ENCODE measurements at regions not wholly inside any gene's neighbourhood (a gene's known extent, or its start where the extent isn't known, plus 50 kb on each side); places are given as distances from the start of the nearest gene placed in this dataset.
"Not testable (repeated sequence)": the region's sequence is repeated elsewhere in the genome, so short reads cannot be mapped to it uniquely, and the experiment has no call there.

GRCh38 chr13:95391785-95392184 is 90.5 kb upstream of the ABCC4 start:
- DNase-seq = no peak

DNA sequence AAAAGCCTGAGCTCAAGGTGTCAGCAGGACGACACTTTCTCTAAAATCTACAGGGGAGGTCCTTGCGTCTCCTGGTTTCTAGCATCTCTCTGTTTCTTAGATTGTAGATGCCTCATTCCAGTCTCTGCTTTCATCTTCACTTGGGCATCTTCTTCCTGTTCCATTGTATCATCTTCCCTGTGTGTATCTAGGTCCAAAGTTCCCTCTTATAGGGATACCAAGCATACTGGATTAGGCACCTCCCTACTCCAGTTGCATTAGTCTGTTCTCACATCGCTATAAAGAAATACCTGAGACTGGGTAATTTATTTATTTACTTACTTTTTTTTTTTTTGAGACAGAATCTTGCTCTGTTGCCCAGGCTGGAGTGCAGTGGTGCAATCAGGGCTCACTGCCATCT is 91.3 kb upstream of the ABCC4 start:
- no peak for DNase-seq

DNA sequence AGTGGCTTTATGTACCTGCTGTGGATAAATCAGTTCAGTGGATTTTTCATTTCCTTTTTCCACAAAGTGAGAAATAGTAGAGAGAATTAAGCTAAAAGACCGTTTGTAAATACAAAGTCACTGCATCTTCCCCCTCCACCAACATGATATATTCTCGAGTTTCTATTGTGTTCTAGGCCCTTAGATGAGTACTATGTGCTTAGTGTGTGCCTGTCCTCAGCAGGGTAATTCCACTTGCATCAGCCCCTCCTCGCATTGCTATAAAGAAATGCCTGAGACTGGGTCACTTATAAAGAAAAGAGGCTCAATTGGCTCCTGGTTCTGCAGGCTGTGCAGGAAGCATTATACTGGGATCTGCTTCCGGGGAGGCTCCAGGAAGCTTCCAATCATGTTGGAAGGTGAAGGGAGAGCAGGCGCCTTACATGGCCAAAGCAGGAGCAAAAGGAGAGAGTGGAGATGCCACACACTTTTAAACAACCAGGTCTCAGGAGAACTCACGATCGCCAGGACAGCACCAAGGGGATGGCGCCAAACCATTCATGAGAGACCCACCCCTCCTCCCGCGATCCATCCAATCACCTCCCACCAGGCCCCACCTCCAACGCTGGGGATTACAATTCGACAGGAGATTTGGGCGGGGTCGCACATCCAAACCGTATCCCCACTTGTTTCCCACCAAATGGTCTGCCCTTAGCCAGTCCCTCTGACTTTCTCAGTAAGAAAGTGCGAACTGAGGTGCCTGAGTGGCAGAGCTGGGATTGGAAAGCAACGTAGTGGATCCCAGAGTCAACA is 102.3 kb upstream of the ABCC4 start:
- no peak for DNase-seq

GRCh38 chr13:95404141-95404882 is 103.1 kb upstream of the ABCC4 start:
- peak; percentile 86 for DNase-seq

- no peak for DNase-seq
Observed at GRCh38 chr13:95406176-95406575, 104.9 kb upstream of the ABCC4 start.

GRCh38 chr13:95411428-95412040 is 110.3 kb upstream of the ABCC4 start:
- DNase-seq = no peak

GRCh38 chr13:95418946-95419345 is 117.7 kb upstream of the ABCC4 start:
- no peak for DNase-seq

DNA sequence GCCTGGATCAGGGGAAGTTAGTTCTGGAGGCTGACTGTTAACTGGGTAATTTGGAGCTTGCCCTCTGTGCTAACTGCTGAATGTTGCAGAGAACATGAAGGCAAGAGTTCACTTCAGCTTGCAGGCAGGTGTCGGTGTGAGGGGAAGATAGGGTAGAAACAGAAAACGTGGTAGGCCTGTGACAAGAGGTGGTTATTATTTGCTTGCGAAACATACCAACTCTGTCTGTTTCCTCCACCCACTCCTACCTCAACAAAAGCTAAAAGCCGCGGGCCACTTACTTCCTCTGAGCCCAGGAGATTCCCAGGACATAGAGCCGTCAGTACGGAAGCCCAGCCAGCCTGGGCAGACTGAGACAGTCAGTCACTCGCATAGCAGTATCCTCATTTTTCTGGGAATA is 119.2 kb upstream of the ABCC4 start:
- DNase-seq = peak; percentile 38

DNA sequence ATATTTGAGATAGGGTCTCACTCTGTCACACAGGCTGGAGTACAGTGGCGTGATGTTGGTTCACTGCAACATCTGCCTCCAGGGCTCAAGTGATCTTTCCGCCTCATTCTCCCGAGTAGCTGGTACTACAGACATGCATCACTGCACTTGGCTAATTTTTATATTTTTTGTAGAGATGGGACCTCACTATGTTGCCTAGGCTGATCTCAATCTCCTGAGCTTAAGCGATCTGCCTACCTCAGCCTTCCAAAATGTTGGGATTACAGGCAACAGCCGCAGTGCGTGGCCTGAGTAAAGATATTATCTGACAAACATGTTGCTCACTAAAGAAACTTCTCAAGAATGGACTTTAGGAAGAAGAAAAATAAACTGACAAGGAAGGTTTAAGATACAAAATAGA is 125.4 kb upstream of the ABCC4 start:
- DNase-seq = no peak

- DNase-seq = not testable (repeated sequence)
Observed at GRCh38 chr13:95430525-95430924, 122.0 kb upstream of the CLDN10 start.

DNA sequence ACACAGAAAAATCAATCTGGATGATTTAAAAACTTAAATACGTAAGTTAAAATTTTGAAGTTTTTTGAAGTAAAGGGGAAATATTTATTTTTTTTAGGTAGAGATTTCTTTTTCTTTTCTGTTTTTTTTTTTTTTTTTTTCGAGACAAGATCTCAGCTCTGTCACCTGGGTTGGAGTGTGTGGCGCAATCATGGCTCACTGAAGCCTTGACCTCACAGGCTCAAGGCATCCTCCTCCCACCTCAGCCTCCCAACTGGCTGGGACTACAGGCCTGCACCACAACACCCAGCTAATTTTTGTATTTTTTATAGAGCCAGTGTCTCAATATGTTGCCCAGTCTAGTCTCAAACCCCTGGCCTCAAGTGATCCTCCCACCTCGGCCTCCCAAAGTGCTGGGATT is 120.4 kb upstream of the CLDN10 start:
- DNase-seq = no peak

- DNase-seq = no peak
Observed at GRCh38 chr13:95433537-95433936, 119.0 kb upstream of the CLDN10 start.

GRCh38 chr13:95434111-95434510 is 118.4 kb upstream of the CLDN10 start:
- DNase-seq = no peak

GRCh38 chr13:95437561-95437960 is 115.0 kb upstream of the CLDN10 start:
- no peak for DNase-seq

DNA sequence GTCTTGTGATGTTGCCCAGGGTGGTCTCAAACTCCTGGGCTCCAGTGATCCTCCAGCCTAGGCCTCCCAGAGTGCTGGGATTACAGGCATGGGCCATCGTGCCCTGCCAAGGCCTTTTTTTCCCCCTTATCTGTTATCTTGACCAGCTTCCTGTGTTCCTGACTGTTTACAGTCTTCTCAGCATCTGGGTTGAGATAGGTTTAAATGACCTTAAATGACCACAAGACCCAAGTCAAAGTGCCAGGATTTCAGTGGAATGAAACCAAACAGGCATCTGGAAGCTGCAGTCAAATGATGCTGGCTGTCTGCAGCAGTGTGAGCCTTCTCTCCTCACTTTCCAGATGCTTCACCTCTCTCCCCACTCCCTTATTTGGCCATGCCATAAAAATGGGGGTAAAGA is 114.2 kb upstream of the CLDN10 start:
- DNase-seq = peak; percentile 51

- peak; percentile 35 for DNase-seq
Observed at GRCh38 chr13:95440441-95441088, 112.0 kb upstream of the CLDN10 start.

DNA sequence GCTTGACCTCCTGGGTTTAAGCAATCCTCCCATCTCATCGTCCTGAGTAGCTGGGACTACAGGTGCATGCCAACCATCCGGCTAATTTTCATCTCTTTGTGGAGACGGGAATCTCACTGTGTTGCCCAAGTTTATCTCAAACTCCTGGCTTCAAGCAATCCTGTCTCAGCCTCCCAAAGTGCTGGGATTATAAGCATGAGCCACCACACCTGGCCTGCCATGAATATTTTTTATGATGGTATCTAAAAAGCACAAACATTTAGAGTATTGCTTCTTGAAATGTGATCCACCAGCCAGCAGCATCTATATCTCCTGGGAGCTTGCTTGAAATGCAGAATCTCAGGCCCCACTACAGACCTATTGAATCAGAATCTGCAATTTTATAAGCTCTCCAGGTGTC is 111.2 kb upstream of the CLDN10 start:
- no peak for DNase-seq

DNA sequence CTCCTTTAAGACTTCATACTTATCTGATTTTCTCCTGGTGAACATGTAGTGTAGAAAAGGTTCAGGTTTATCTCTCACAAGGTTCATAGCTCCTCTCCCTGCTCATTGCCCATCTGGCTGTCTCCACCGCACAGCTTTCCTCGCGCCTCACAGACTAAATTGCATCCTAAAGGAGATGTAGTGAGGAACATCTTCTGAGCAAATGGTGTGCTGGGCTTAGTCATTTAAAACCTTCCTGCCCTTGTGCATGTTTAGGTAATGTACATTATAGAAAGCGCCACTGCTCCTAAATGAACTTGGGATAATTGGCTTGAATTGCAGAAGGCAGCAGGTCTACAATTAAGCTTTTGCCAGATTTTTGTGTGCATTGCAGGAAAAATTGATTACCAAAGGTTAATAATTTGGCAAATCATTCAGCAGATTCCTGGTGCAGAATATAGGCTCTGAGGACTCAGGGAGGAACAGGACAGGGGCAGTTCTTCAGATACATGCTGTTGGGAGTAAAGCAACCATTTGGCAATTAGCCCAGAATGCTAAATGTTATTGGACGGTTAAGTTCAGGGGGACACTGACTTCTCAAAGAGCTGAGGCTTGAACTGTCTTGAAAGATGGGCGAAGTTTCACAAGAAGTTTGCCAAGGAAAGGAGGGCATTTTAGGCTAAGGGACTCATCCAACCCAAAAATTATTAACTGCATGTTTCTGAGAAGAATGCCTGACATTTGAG is 108.4 kb upstream of the CLDN10 start:
- DNase-seq = no peak

GRCh38 chr13:95445131-95445530 is 107.4 kb upstream of the CLDN10 start:
- no peak for DNase-seq

DNA sequence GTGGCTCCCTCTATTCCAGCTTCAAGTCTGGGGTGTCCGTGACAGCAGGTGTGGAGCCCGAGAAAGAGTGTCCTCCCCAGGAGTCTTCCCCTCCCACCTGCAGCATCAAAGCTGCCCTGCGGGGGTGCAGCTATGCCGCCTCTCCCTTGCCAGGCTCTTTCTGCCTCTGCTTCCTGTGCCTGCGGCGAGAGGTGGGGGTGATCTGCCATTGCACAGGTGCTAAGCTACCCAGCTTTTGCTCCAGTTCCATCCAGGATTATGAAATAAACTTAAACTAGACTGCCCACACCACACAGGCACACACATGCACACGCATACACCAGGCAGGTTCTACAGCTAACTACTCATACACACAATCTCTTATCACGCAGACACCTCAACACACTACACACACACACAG is 104.7 kb upstream of the CLDN10 start:
- DNase-seq = no peak

DNA sequence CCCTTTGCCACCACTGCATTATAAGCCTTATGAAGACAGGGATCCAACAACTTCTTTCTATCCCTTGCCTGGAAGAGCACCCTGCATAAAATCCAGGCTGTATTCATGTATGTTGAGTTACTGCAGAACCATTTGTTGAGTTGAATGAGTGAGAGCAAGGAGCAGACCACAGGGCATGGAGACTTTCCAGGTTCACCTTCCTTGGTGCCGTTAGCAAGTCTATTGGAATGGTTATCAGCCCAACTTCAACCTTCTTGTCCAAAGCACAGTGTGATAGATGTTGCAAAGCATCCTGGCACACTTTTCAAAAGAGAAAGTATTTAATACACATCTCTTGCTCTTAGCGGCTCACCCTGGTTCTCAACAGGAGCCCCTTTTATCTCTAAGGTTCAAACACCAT is 100.9 kb upstream of the CLDN10 start:
- no peak for DNase-seq

DNA sequence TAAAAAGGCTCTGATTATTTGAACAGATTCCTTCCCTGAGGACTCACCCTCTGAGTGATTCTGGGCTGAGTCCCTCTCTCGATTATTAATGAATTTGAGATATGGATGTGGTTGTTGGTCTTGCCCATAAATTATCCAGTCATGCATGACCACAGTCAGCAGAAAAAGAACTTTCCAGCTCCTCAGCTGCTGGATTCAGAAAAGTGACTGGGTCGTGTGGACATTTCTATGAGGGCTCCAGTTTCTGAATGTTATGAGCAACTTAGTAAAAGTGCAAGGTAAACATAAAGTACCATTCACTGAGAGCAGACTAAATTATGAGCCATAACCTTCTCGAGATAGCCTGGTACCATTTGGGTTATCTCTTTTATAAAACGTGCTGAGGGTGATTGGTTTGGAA is 100.1 kb upstream of the CLDN10 start:
- DNase-seq = peak; percentile 15

DNA sequence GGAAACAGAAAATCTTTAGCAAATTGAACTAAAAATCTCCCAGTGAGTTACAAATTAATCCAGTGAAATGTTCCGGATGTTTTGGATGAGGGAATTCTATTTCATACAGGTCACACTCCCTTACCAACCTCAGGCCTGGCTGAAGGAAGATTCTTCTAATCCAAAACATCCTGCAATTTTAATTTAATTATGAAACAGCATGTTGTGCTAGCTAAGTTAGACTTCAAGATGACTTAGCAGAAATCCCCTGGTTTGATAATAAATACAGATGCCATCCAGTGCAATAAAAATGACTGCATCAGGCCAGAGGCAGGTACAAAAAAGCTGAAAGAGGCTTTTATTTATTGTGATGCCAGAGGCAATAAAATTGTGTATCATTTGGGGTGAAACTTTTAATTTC is 96.7 kb upstream of the CLDN10 start:
- DNase-seq = peak; percentile 62

Measured in OCI-M1 (cell line).